Activated CD4-positive, alpha-beta memory T cell treated with anti-CD3 and anti-CD28 coated beads for 36 hours (primary cell): ENCODE measurements at regions not wholly inside any gene's neighbourhood (a gene's known extent, or its start where the extent isn't known, plus 50 kb on each side); places are given as distances from the start of the nearest gene placed in this dataset.

Source experiments
- CTCF ChIA-PET: fragments of 350-600 bp; sonication (Branson Sonifier 250); formaldehyde crosslinking; loops from one replicate; lab custom pipeline; 2021; ENCODE audit warnings: antibody characterized with exemption, inconsistent platforms; lab: Charles Lee
- POLR2A ChIA-PET: fragments of 350-600 bp; sonication (Branson Sonifier 250); formaldehyde crosslinking; loops from one replicate; lab custom pipeline; 2021; ENCODE audit warnings: antibody characterized with exemption; lab: Charles Lee
- DNase-seq: peaks from one replicate; pipeline ENCODE4 v3.0.0-alpha.2; 2020
- H3K27ac Mint-ChIP-seq: one replicate; pipeline ENCODE4 v1.8.0; 2021; ENCODE audit warnings: mixed read lengths
- H3K27me3 Mint-ChIP-seq: one replicate; pipeline ENCODE4 v1.8.0; 2021; ENCODE audit warnings: mixed read lengths
- H3K36me3 Mint-ChIP-seq: one replicate; pipeline ENCODE4 v1.8.0; 2021; ENCODE audit warnings: mixed read lengths
- H3K4me1 Mint-ChIP-seq: one replicate; pipeline ENCODE4 v1.8.0; 2021; ENCODE audit warnings: low read depth, mixed read lengths
- H3K4me3 Mint-ChIP-seq: one replicate; pipeline ENCODE4 v1.8.0; 2021; ENCODE audit warnings: mild to moderate bottlenecking, mixed read lengths
- H3K9me3 Mint-ChIP-seq: one replicate; pipeline ENCODE4 v1.8.0; 2021; ENCODE audit warnings: mixed read lengths
- intact Hi-C: fragments of 100-400 bp; cut with micrococcal nuclease; formaldehyde crosslinking; loops from one replicate; pipeline ENCODE4 v1.15.1; 2023

DNA sequence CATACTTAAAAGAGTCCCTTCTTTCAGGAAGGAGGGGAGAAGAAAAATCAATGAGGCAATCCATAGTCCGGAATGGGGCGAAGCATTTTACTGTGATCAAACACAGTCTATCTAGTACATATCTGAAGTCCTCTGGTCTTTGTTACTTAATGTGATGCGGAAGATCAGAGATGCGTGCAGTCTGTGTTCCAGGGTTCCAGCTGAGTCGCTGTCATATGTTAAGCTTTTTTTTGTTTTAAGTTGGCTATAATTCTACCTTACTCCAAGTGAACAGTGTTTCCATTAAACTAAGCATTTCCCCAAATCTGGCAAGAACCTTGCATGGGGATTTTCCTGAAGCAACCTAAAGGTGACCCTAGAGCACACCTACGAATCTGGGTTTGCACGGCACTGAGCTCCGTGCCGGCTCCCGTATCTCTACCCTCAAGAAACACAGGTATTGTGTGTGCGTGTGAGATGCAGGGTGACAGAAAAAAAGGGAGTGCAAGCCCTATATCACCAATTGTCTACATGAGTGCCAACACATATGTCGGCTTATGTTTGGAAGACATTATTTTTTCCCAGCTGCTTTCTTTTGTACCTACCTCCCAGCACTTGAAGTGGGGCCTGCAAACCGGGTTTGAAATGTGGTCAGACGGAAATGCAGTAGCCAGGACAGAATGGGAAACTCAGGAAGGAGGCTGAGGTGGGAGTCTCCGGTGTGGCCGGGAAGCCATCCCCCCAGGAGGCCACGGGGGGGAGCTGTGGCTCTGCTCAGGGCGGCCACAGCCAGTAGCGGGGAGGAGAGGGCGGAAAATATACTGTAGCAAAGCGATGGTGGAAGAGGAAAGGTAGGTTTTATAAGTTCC lies 435.8 kb upstream of the MGMT start:
- DNase-seq = peak; percentile 61
- intact Hi-C loops = loop anchor here (5.0 kb wide), 2 partner anchors 941 to 1096 kb away; no protein-coding TSS in a partner anchor
- Mint-ChIP-seq H3K27ac (no peak overlapping the region), H3K4me1 (peaks cover 15% of the 10 kb centered on the region), H3K9me3 (no peaks in the 10 kb centered on the region), H3K36me3 (no peaks in the 10 kb centered on the region), H3K4me3 (no peak overlapping the region), H3K27me3 (no peaks in the 10 kb centered on the region)
- POLR2A ChIA-PET = no interaction called here
- CTCF ChIA-PET = interaction anchor here (1.0 to 3.2 kb wide), 4 partner anchors 11 to 1097 kb away, joined by 3 to 21 read pairs (median 6); no protein-coding TSS in a partner anchor

DNA sequence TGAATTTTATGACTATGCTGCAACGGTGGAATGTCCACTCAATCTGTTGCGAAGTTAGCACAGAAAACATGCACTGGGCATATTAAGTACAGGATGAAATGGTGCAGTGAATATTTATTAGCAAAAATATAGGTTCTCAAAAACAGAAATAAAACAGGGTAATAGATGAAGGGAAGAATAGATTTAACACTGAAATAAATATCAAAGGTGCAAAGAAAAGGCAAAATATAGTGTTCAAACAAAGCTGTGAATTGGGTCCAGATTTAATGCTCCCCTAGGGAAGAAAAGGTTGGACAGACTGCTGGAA lies 435.2 kb upstream of the MGMT start:
- H3K27me3 Mint-ChIP-seq = no peaks in the 10 kb centered on the region
- no peaks in the 10 kb centered on the region for H3K36me3 Mint-ChIP-seq
- no peak overlapping the region for H3K27ac Mint-ChIP-seq
- no peak for DNase-seq
- intact Hi-C loops = loop anchor here (5.0 kb wide), 2 partner anchors 941 to 1096 kb away; no protein-coding TSS in a partner anchor
- no peak overlapping the region for H3K4me3 Mint-ChIP-seq
- peaks cover 18% of the 10 kb centered on the region for H3K4me1 Mint-ChIP-seq
- ChIA-PET CTCF (interaction anchor here (1.3 to 3.2 kb wide), 3 partner anchors 12 to 939 kb away, joined by 3 to 21 read pairs (median 8); no protein-coding TSS in a partner anchor), POLR2A (no interaction called here)
- no peaks in the 10 kb centered on the region for H3K9me3 Mint-ChIP-seq

DNA sequence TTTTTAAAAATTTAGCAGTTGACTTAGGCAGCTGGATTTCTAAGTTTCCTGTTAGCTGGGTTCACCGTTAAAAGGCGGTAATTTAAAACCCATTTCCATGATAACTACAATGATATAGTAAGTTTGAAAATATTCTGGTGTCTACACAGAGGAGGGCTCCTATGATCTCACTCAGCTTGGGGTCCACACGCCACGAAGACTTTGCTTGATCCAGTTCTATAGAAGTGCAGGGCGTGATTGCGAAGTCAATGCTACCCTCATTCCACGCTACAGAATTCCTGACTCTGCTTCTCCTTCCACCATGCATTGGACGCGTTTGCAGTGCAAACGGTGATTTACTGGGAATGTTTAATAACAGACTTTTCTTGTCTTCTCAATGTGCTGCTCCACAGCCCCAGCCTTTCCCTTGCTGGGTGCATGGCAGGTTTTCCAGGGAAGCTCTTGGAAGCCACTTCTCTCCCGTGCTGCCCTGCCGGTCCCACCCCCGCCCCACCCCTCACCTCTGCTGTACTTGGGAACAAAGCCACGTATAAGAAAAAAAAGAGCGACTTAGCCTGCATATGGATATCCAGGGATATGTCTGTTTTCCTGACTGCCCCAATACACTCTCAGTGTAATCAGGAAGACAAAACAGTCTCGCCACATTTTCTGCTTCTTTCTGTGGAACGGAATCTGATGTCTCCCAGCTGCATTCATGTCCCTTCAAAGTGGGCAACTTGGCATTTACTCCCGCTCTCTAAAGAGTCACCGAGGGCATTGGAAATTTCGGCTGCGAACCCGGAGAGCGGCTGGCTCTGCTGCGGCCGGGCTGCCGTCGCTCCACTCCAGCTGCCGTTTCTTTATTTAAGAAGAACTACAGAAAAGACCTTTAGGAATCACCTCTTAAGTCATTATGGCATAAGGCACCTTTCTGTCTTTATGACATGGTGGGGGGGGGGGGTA lies 434.4 kb upstream of the MGMT start:
- no peak for DNase-seq
- Mint-ChIP-seq H3K27ac (no peak overlapping the region), H3K36me3 (no peaks in the 10 kb centered on the region), H3K27me3 (no peaks in the 10 kb centered on the region), H3K9me3 (no peaks in the 10 kb centered on the region), H3K4me1 (peaks cover 23% of the 10 kb centered on the region), H3K4me3 (no peak overlapping the region)
- ChIA-PET POLR2A (no interaction called here), CTCF (interaction anchor here (2.9 to 3.2 kb wide), 2 partner anchors 300 to 938 kb away, joined by 8 to 21 read pairs; no protein-coding TSS in a partner anchor)
- intact Hi-C loops = loop anchor here (5.0 kb wide), 2 partner anchors 940 to 1095 kb away; no protein-coding TSS in a partner anchor

DNA sequence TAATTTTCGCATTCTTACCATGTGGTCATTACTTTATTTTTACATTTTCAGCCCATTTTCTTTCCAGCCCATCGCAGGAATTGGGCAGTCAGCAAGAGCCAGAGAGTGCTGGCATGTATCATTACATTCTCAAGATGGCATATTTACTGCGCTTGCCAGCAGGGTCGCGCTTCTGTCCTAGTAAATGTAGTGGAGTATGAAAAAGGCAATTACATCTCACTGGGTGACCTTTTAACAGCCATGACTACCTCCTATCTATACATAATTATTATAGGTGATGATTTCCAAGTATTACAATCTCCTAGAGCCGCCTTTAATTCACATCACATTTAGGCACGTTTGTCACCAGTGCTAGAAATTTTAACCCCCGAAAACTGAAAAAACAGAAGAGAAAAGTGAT lies 433.7 kb upstream of the MGMT start:
- Mint-ChIP-seq H3K27ac (no peak overlapping the region), H3K4me3 (no peak overlapping the region), H3K36me3 (no peaks in the 10 kb centered on the region), H3K4me1 (peaks cover 23% of the 10 kb centered on the region), H3K9me3 (no peaks in the 10 kb centered on the region), H3K27me3 (no peaks in the 10 kb centered on the region)
- ChIA-PET POLR2A (no interaction called here), CTCF (no interaction called here)
- DNase-seq = no peak
- intact Hi-C loops = loop anchor here (5.0 kb wide), 2 partner anchors 939 to 1094 kb away; no protein-coding TSS in a partner anchor

DNA sequence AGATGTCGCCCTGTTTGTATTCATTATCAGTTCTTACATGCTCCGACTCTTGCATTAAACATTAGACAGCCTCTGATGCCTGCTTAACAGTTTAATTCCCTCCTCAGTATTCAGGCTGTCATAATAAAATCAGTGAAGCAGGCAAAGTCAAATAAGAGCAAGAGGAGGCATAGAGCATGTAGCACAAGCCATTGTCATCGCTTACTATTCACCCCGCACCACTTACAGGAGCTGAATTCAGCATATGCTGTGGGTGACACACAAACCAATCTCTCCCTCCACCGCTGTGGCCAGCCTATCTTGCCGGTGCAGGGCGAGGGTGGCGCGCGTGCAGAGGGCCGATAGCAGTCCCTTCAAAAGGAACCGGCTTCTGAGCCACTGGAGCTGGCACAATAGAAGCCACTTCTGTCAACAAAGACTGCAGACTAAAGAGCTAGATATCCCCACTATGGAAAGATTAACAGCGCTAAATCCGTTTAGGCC lies 433.2 kb upstream of the MGMT start:
- ChIA-PET POLR2A (no interaction called here), CTCF (interaction anchor here (0.6 kb wide), 1 partner anchor 299 kb away, joined by 3 read pairs; no protein-coding TSS in a partner anchor)
- H3K36me3 Mint-ChIP-seq = no peaks in the 10 kb centered on the region
- DNase-seq = no peak
- H3K9me3 Mint-ChIP-seq = no peaks in the 10 kb centered on the region
- no peak overlapping the region for H3K27ac Mint-ChIP-seq
- H3K4me3 Mint-ChIP-seq = no peak overlapping the region
- no peaks in the 10 kb centered on the region for H3K27me3 Mint-ChIP-seq
- intact Hi-C loops = loop anchor here (5.0 kb wide), 2 partner anchors 938 to 1093 kb away; no protein-coding TSS in a partner anchor
- H3K4me1 Mint-ChIP-seq = peaks cover 23% of the 10 kb centered on the region

DNA sequence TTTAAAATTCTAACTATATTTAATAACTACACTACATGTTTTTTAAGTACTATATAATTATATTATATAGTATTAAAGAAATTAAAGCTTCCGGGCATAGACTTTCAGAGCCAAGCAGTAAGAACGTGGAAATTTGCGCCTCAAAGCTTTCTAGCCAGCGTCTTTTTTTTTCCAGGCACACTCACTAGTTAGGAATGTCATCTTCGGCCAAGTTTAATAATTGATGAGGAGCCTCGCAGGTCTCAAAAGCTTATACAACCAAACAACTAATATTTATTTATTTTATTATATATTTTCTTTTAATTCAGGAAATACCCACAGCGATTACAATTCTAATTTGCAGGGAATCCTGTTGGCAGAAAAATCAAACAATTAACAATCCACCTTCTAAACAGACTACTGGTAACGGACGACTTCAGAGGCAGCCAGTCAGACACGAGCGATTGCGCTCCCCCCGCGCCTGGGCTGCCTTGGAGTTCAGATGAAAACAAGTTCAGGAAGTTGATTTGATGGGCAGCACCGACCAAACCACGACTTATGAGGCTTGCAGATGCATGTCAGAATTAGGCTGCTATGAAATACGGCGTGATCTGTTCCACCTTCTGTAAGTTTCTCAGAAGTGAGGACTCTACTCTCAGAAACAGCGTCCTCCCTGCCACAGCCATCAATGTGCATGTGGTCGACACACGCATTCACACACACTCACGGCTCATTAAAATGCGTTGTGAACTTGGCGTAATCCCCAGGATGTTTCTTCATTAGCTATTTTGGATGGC lies 431.8 kb upstream of the MGMT start:
- POLR2A ChIA-PET = no interaction called here
- intact Hi-C loops = loop anchor here (5.0 kb wide), 1 partner anchor 927 kb away; the partner anchor contains the start of gene EBF3

DNA sequence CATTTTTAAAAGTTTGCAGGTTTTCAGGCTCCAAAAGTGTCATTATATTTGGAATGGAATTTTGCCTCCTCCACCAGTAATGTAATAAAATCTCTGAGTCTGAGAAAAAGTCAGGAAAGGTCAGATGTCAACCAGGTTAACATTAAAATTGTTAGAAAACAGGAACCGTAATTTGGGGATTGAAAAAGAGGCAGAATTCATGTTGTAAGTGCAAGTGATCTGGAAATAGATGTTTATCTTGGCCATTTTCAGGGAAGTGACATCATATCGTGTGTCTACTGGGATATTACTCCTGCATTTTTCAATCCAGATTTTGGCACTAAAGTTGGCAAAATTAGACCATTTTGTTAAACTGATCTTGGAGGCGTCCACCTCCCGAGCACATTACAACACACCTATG lies 428.5 kb upstream of the MGMT start:
- Mint-ChIP-seq H3K9me3 (no peaks in the 10 kb centered on the region), H3K36me3 (no peaks in the 10 kb centered on the region), H3K27me3 (peaks cover 2% of the 10 kb centered on the region), H3K4me3 (no peak overlapping the region), H3K27ac (no peak overlapping the region), H3K4me1 (peaks cover 24% of the 10 kb centered on the region)
- ChIA-PET CTCF (interaction anchor here (0.8 kb wide), 1 partner anchor 294 kb away, joined by 3 read pairs; no protein-coding TSS in a partner anchor), POLR2A (no interaction called here)
- intact Hi-C loops = loop anchor here (5.0 kb wide), 1 partner anchor 924 kb away; the partner anchor contains the start of gene EBF3
- DNase-seq = no peak

More for the DNA sequence above, 431.8 kb upstream of the MGMT start:
- Mint-ChIP-seq H3K27me3 (no peaks in the 10 kb centered on the region), H3K4me3 (peak overlapping the region; percentile 45), H3K9me3 (no peaks in the 10 kb centered on the region), H3K36me3 (no peaks in the 10 kb centered on the region), H3K4me1 (peaks cover 23% of the 10 kb centered on the region), H3K27ac (peak overlapping the region; percentile 68)
- DNase-seq = peak; percentile 63
- CTCF ChIA-PET = interaction anchor here (0.5 kb wide), 1 partner anchor 927 kb away, joined by 5 read pairs; no protein-coding TSS in a partner anchor

DNA sequence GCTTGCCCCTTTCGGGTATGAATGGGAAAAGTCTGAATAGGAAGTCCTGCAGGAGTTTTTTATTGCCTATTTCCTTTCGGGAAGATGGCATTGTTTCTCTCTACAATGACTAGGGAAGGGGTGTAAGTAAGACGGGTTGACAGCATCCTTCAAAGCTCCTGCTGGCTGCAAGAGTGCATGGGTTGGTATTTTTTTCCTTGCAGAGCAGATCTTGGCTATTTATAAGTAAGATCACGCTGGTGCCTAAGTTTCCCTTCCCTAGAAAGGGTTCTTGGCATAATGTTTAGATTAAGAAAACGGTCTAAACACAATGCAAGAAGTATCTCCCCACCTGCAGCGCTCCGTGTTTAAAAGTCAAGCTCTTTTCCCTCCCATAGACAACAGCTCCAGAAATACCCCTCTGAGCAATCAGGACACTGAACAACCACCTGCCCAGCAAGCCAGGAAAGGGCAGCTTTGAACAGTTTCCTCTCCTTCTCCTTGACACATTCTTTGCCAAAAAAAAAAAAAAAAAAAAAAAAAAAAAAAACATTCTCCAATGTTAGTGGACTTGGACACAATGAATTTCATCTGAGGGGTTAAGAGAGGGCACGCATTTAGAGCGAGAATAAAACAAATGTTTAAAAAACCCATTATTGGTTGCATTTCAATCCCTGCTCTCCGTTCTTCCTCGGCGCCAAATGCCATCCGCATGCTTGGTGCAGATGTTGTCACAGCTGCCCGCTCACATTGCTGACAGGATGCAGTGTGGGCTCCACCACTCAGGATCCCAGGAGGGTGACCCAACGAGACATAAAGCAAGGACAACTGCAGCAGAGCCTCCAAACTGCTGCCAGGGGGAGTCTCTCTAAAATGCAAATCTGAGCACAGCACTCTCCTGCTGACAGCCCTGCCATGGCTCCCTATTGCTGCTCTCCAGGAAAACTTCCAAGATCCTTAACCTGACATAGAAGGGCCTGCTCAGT lies 427.4 kb upstream of the MGMT start:
- H3K27ac Mint-ChIP-seq = no peak overlapping the region
- intact Hi-C loops = loop anchor here (5.0 kb wide), 1 partner anchor 923 kb away; the partner anchor contains the start of gene EBF3
- no peaks in the 10 kb centered on the region for H3K9me3 Mint-ChIP-seq
- peaks cover 24% of the 10 kb centered on the region for H3K4me1 Mint-ChIP-seq
- H3K4me3 Mint-ChIP-seq = no peak overlapping the region
- ChIA-PET POLR2A (interaction anchor here (0.6 kb wide), 1 partner anchor 252 kb away, joined by 4 read pairs; no protein-coding TSS in a partner anchor), CTCF (no interaction called here)
- no peak for DNase-seq
- peaks cover 2% of the 10 kb centered on the region for H3K27me3 Mint-ChIP-seq
- H3K36me3 Mint-ChIP-seq = no peaks in the 10 kb centered on the region

DNA sequence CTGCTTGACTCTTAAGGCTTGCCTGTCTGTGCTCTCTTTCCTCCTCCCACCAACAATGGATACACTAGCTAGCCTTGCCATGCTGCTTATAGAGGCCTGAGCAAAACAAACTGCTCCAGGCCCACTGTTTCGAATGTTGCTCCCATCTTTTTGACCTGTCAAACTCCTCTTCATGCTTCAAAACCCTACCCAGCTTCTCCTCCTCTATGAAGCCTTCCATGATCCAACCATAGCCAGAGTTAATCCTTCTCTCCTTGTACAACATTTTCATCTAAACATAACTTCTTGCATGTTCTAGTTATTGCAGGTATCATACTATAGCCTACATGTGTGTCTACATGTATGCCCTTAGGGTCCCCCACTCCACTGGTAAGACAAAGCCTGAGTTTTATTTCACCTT lies 426.7 kb upstream of the MGMT start:
- Mint-ChIP-seq H3K36me3 (no peaks in the 10 kb centered on the region), H3K9me3 (no peaks in the 10 kb centered on the region), H3K27me3 (peaks cover 2% of the 10 kb centered on the region), H3K4me1 (peaks cover 22% of the 10 kb centered on the region), H3K27ac (no peak overlapping the region), H3K4me3 (no peak overlapping the region)
- ChIA-PET POLR2A (no interaction called here), CTCF (no interaction called here)
- DNase-seq = no peak
- intact Hi-C loops = no loop called here

DNA sequence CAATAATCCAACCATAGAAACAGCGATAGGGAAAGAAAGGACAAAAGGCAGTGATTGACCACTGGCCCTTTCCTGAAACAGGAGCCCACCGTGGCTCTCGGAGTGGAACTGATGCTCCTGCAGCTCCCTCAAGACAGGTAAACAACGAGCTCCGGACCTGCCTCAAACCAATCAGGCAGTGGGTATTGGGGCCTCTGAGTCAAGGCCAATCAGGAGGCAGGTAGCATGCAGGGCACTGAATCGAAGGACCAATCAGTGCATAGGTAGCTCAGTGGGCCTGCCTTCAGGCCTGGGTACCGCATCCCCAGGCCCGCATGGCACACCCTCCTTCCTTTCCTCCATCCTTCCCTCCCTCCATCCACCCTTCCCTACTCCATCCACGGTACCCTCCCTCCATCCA lies 425.1 kb upstream of the MGMT start:
- intact Hi-C loops = no loop called here
- CTCF ChIA-PET = no interaction called here

More for the DNA sequence above, 425.1 kb upstream of the MGMT start:
- no peak for DNase-seq
- Mint-ChIP-seq H3K4me1 (peaks cover 10% of the 10 kb centered on the region), H3K9me3 (no peaks in the 10 kb centered on the region), H3K27ac (no peak overlapping the region), H3K4me3 (no peak overlapping the region), H3K27me3 (peaks cover 2% of the 10 kb centered on the region), H3K36me3 (no peaks in the 10 kb centered on the region)
- POLR2A ChIA-PET = no interaction called here
